DMS 273 (cell line): ENCODE measurements at regions not wholly inside any gene's neighbourhood (a gene's known extent, or its start where the extent isn't known, plus 50 kb on each side); places are given as distances from the start of the nearest gene placed in this dataset.
"Not testable (repeated sequence)": the region's sequence is repeated elsewhere in the genome, so short reads cannot be mapped to it uniquely, and the experiment has no call there.

ENCODE experiments used
- DNase-seq: peaks from one replicate; lab custom pipeline; 2025; ENCODE audit not compliant: unreplicated experiment; lab: John Stamatoyannopoulos, UW

DNA sequence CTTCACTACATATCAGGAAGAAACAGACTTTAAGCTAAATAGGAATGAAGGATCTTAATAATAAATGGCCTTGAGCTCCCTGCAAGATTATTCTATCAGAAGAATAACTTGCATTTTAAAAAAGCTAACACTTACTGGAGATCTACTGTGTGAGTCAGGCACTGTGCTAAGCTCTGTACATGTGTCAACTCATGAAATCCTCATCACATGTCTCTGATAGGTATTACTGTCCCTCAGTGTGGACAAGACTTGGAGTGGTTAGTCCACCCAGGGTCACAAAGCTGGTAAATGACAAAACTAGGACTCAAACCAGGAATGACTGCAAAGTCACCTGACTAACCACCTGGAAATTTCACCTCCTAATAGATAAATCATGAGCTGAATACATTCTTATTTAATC is 57.1 kb upstream of the KCTD7 start:
- no peak for DNase-seq

DNA sequence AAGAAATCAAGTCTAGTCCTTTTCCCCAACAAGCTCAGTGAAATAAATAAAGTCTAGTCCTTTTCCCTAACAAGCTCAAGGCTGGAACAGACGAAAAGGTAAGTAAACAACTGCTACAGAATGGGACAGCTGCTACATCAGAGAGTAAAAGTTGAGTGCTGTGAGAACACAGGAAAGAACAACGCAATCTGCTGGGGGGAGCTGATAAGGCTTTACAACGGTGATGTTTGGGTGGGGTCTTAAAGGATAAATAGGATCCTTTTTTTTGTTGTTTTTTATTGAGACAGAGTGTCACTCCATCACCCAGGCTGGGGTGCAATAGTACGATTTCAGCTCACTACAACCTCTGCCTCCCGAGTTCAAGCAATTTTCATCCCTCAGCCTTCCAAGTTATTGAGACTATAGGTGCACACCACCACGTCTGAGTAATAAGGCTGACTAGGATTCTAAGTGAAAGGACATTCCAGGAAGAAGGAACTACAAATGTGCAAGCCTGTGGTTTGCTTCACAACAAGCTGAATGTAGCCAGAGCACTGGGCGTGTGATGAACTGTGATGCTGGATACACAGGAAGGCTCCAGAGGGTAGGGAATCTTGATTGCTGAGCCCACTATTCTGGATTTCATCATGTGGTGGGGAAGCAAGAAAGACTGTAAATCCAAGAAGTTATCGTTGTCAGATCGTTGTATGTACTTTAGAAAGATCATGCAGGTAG is 54.7 kb upstream of the KCTD7 start:
- not testable (repeated sequence) for DNase-seq

DNA sequence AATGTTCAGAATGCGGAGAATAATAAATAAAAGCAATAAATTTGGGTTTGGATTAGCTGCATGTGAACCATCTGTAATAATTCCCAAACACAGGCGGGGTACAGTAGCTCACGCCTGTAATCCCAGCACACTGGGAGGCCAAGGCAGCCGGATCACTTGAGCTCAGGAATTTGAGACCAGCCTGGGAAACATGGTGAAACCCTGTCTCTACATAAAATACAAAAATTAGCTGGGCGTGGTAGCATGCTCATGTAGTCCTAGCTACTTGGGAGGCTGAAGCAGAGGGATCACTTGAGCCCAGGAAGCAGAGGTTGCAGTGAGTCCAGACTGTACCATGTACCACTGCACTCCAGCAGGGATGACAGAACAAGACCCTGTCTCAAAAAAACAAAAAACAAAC is 53.9 kb upstream of the KCTD7 start:
- not testable (repeated sequence) for DNase-seq

DNA sequence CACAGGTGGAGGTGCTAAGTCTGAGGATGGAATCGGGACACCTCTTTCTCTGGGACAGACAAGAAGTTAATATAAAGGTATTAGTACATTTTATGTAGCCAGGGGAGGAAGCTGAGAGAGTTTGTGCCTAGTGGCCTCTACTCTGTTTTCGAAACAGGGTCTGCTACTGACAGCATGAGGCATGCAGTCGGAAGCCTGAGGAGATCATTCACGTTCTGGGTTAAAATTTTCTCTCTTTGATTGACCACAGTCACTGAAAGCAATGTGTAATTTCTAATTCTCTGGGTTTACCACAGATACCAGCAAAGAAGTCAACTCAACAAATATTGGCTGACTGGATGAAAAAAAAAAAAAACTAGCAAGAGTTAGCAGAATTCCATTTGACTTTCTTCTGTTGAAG is 53.3 kb upstream of the KCTD7 start:
- DNase-seq, result no peak

DNA sequence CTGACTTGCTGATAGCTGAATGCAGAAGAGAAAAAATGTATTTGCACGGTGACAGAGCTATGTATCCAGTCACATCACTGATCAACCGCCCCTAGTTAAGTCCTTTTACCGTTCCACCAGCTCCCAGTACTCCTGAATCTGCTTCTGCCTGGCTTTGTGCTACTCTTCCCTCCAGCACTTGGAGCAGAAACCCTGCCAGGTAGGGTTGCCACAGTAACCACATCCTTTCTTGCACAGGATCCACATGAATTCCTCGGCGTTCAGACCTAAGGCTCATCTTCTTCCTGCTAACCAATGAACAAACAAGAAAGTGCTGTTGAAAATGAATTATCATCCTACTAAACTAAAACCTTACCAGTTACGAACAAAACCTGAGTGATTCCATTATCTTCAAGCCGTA is 52.0 kb upstream of the KCTD7 start:
- DNase-seq, result no peak
